Adrenal gland (tissue), 9 donors: ENCODE measurements at regions not wholly inside any gene's neighbourhood (a gene's known extent, or its start where the extent isn't known, plus 50 kb on each side); places are given as distances from the start of the nearest gene placed in this dataset.

Source experiments
- DNase-seq, 7 donors: peaks; one replicate each; pipeline ENCODE4 v3.0.0-alpha.2; 2019 to 2020
- H3K27ac ChIP-seq, 5 donors: fragments of 200-600 bp; sonication (generic) in 4 of 5; 1 replicate in 3 of 5; 2 replicates in 2 of 5; pipeline versions ENCODE4 v1.5.1 to v1.8.0; 2016 to 2020; ENCODE audit warnings: mild to moderate bottlenecking in 1 of 5
- H3K27me3 ChIP-seq: fragments of 200-600 bp; 2 replicates; pipeline ENCODE4 v1.8.0; 2021
- H3K36me3 ChIP-seq, 2 donors: fragments of 200-600 bp; replicated peaks in 1 of 2; 1 replicate in 1 of 2; 2 replicates in 1 of 2; pipeline versions ENCODE4 v1.5.1 to v1.8.0; 2018 to 2022
- H3K4me1 ChIP-seq, 2 donors: fragments of 200-600 bp; replicated peaks in 1 of 2; 1 replicate in 1 of 2; 2 replicates in 1 of 2; pipeline versions ENCODE4 v1.5.1 to v1.8.0; 2018 to 2021
- H3K4me3 ChIP-seq, 4 donors: fragments of 200-600 bp; sonication (generic) in 3 of 4; one replicate each; pipeline ENCODE4 v1.5.1; 2016 to 2018
- H3K9me3 ChIP-seq, 3 donors: fragments of 200-600 bp; sonication (generic) in 1 of 3; replicated peaks in 1 of 3; 1 replicate in 2 of 3; 2 replicates in 1 of 3; pipeline versions ENCODE4 v1.5.1 to v1.8.0; 2016 to 2021
- CTCF ChIP-seq, 6 experiments: fragments of 450-650 bp in 4 of 6; fragments of 200-600 bp in 2 of 6; sonication (generic) in 1 of 6; IDR thresholded peaks; 1 replicate in 5 of 6; 2 replicates in 1 of 6; pipeline versions ENCODE4 v1.5.1 to v1.8.0; 2016 to 2021; ENCODE audit warnings: antibody characterized with exemption in 6 of 6, mild to moderate bottlenecking in 2 of 6, moderate library complexity in 1 of 6
- POLR2A ChIP-seq, 2 donors: fragments of 450-650 bp; IDR thresholded peaks; one replicate each; pipeline ENCODE4 v1.6.1; 2017; ENCODE audit warnings: antibody characterized with exemption in 2 of 2, mild to moderate bottlenecking in 2 of 2, moderate library complexity in 1 of 2
- WGBS, 4 donors: extraction: QIAGEN DNeasy Blood & Tissue Kit in 2 of 4; methylation state at CpG; one replicate each; pipeline versions ENCODE4 v1.1.5 to v1.1.7; 2013 to 2017; 5-methylcytosine and 5-hydroxymethylcytosine counted together
- intact Hi-C, 2 donors: fragments of 100-400 bp; cut with DNase I; formaldehyde crosslinking; loops; one replicate each; pipeline versions ENCODE4 v1.14.1 to v1.15.0; 2022 to 2023
- donor health status: healthy with polysubstance abuse.
- donor health status: Bipolar disorder and iron deficiency.
- donor health status: DM: yes; HTN: yes; CAD: no.
- donor health status: DM: no; HTN: no; CAD: no.
- donor health status: DM: no; HTN: no; CAD: no.

GRCh38 chr2:13480057-13480456 is 763.3 kb downstream of the TRIB2 start:
- no peak for DNase-seq
- Histone ChIP-seq H3K9me3 (no peaks in the 10 kb centered on the region), H3K36me3 (no peaks in the 10 kb centered on the region), H3K27me3 (no peaks in the 10 kb centered on the region), H3K27ac (no peak overlapping the region), H3K4me3 (no peak overlapping the region), H3K4me1 (no peaks in the 10 kb centered on the region)
- intact Hi-C loops, result no loop called here
- no peak for TF ChIP-seq POLR2A (IDR thresholded peaks at IDR 0.05)
- TF ChIP-seq CTCF (IDR thresholded peaks at IDR 0.05), result no peak
- WGBS, 4 donors, result 44 to 75% (median 66%) methylated on average over 1 of the region's 1 CpG

- H3K9me3 ChIP-seq, result no peaks in the 10 kb centered on the region
- no peaks in the 10 kb centered on the region for H3K36me3 ChIP-seq
- no peaks in the 10 kb centered on the region for H3K4me1 ChIP-seq
- no peak for TF ChIP-seq CTCF (IDR thresholded peaks at IDR 0.05)
- no peak for TF ChIP-seq POLR2A (IDR thresholded peaks at IDR 0.05)
- 66 to 83% (median 76%) methylated on average over 6 of the region's 6 CpGs for WGBS, 4 donors
- intact Hi-C loops, result no loop called here
- H3K4me3 ChIP-seq, result no peak overlapping the region
- no peak for DNase-seq
- no peak overlapping the region for H3K27ac ChIP-seq
- no peaks in the 10 kb centered on the region for H3K27me3 ChIP-seq
Observed at GRCh38 chr2:13481201-13481600, 764.5 kb downstream of the TRIB2 start.

- H3K4me3 ChIP-seq, result no peak overlapping the region
- no peaks in the 10 kb centered on the region for H3K27me3 ChIP-seq
- TF ChIP-seq POLR2A (IDR thresholded peaks at IDR 0.05), result no peak
- no peak for TF ChIP-seq CTCF (IDR thresholded peaks at IDR 0.05)
- H3K36me3 ChIP-seq, result no peaks in the 10 kb centered on the region
- no peaks in the 10 kb centered on the region for H3K4me1 ChIP-seq
- no peak for DNase-seq
- H3K27ac ChIP-seq, result no peak overlapping the region
- WGBS, 4 donors, result 80 to 92% (median 81%) methylated on average over 2 of the region's 2 CpGs
- no peaks in the 10 kb centered on the region for H3K9me3 ChIP-seq
- intact Hi-C loops, result no loop called here
Observed at GRCh38 chr2:13485256-13485655, 768.5 kb downstream of the TRIB2 start.

GRCh38 chr2:13488965-13489364 is 772.2 kb downstream of the TRIB2 start:
- WGBS, 4 donors, result 94 to 100% (median 98%) methylated on average over 1 of the region's 1 CpG
- Histone ChIP-seq H3K9me3 (no peaks in the 10 kb centered on the region), H3K27me3 (no peaks in the 10 kb centered on the region), H3K36me3 (no peaks in the 10 kb centered on the region), H3K4me3 (no peak overlapping the region), H3K27ac (no peak overlapping the region), H3K4me1 (no peaks in the 10 kb centered on the region)
- intact Hi-C loops, result no loop called here
- no peak for DNase-seq
- TF ChIP-seq CTCF (IDR thresholded peaks at IDR 0.05) (no peak), POLR2A (IDR thresholded peaks at IDR 0.05) (no peak)
